GM19372 (cell line): ENCODE measurements at regions not wholly inside any gene's neighbourhood (a gene's known extent, or its start where the extent isn't known, plus 50 kb on each side); places are given as distances from the start of the nearest gene placed in this dataset.

ENCODE experiments used
- ATAC-seq: cut with Tn5 transposase; IDR thresholded peaks from one replicate; pipeline ENCODE4 v1.9.1; 2021; ENCODE audit warnings: mild to moderate bottlenecking, low read depth, moderate library complexity; ENCODE audit not compliant: unreplicated experiment

GRCh38 chr9:22278426-22278825 lies 168.2 kb upstream of the DMRTA1 start:
- ATAC-seq, result no peak

GRCh38 chr9:22279636-22280035 lies 167.0 kb upstream of the DMRTA1 start:
- no peak for ATAC-seq

- ATAC-seq, result no peak
These were observed 161.6 kb upstream of the DMRTA1 start for GRCh38 chr9:22285066-22285465.

GRCh38 chr9:22286661-22287060 lies 160.0 kb upstream of the DMRTA1 start:
- no peak for ATAC-seq

- ATAC-seq, result no peak
These were observed 158.0 kb upstream of the DMRTA1 start for GRCh38 chr9:22288661-22289060.

GRCh38 chr9:22307013-22307711 lies 139.5 kb upstream of the DMRTA1 start:
- ATAC-seq, result no peak

GRCh38 chr9:22308177-22308576 lies 138.4 kb upstream of the DMRTA1 start:
- ATAC-seq, result no peak

GRCh38 chr9:22316645-22317044 lies 130.0 kb upstream of the DMRTA1 start:
- ATAC-seq, result no peak

- ATAC-seq, result no peak
These were observed 115.1 kb upstream of the DMRTA1 start for GRCh38 chr9:22331533-22331932.

- no peak for ATAC-seq
These were observed 114.4 kb upstream of the DMRTA1 start for GRCh38 chr9:22332202-22332601.

- ATAC-seq, result no peak
These were observed 109.4 kb upstream of the DMRTA1 start for GRCh38 chr9:22337261-22337660.

- no peak for ATAC-seq
These were observed 104.0 kb upstream of the DMRTA1 start for GRCh38 chr9:22342491-22343217.

GRCh38 chr9:22343218-22343611 lies 103.4 kb upstream of the DMRTA1 start:
- no peak for ATAC-seq

GRCh38 chr9:22354699-22355384 lies 91.8 kb upstream of the DMRTA1 start:
- no peak for ATAC-seq

GRCh38 chr9:22356985-22357384 lies 89.6 kb upstream of the DMRTA1 start:
- ATAC-seq, result no peak

GRCh38 chr9:22363421-22363887 lies 83.2 kb upstream of the DMRTA1 start:
- ATAC-seq, result no peak

- no peak for ATAC-seq
These were observed 73.0 kb upstream of the DMRTA1 start for GRCh38 chr9:22373636-22374035.

GRCh38 chr9:22374051-22374450 lies 72.6 kb upstream of the DMRTA1 start:
- ATAC-seq, result no peak

- ATAC-seq, result no peak
These were observed 67.4 kb upstream of the DMRTA1 start for GRCh38 chr9:22379272-22379671.

GRCh38 chr9:22381170-22381569 lies 65.5 kb upstream of the DMRTA1 start:
- ATAC-seq, result no peak

- ATAC-seq, result no peak
These were observed 64.3 kb upstream of the DMRTA1 start for GRCh38 chr9:22382331-22382730.
